CD4-positive, alpha-beta T cell (primary cell): ENCODE measurements at regions not wholly inside any gene's neighbourhood (a gene's known extent, or its start where the extent isn't known, plus 50 kb on each side); places are given as distances from the start of the nearest gene placed in this dataset.

Experiments used
- ATAC-seq: fragments of 200-7000 bp; cut with Tn5 transposase; one replicate; pipeline ENCODE4 v1.10.0; 2022; ENCODE audit warnings: mild to moderate bottlenecking; ENCODE audit not compliant: poor library complexity
- CTCF ChIA-PET: fragments of 350-600 bp; sonication (Branson Sonifier 250); formaldehyde crosslinking; loops from one replicate; lab custom pipeline; 2021; ENCODE audit warnings: antibody characterized with exemption, inconsistent platforms; lab: Charles Lee
- POLR2A ChIA-PET: fragments of 350-600 bp; sonication (Branson Sonifier 250); formaldehyde crosslinking; loops from one replicate; lab custom pipeline; 2021; ENCODE audit warnings: antibody characterized with exemption, inconsistent platforms; lab: Charles Lee
- DNase-seq, 14 experiments: peaks; one replicate each; pipeline ENCODE4 v3.0.0-alpha.2; 2013 to 2020; ENCODE audit warnings: mixed read lengths in 2 of 14
- H3K27ac ChIP-seq, 2 donors: one replicate each; pipeline versions ENCODE4 v1.5.1 to v1.7.0; 2013; ENCODE audit warnings: low read length in 2 of 2, low read depth in 1 of 2, mild to moderate bottlenecking in 1 of 2
- H3K27me3 ChIP-seq, 2 experiments: 1 replicate in 1 of 2; 2 replicates in 1 of 2; pipeline versions ENCODE4 v1.6.1 to v1.7.0; 2013; ENCODE audit warnings: low read length in 2 of 2, control low read depth in 1 of 2, mild to moderate bottlenecking in 1 of 2, moderate library complexity in 1 of 2; ENCODE audit not compliant: insufficient read depth in 2 of 2, control insufficient read depth in 1 of 2
- H3K36me3 ChIP-seq: one replicate; pipeline ENCODE4 v1.6.1; 2013; ENCODE audit warnings: low read length, control low read depth; ENCODE audit not compliant: insufficient read depth
- H3K4me1 ChIP-seq: one replicate; pipeline ENCODE4 v1.6.1; 2013; ENCODE audit warnings: low read length, control low read depth; ENCODE audit not compliant: insufficient read depth
- H3K4me3 ChIP-seq: one replicate; pipeline ENCODE4 v1.5.1; 2013; ENCODE audit warnings: mild to moderate bottlenecking, low read length, moderate library complexity
- H3K9me3 ChIP-seq, 2 experiments: 1 replicate in 1 of 2; 2 replicates in 1 of 2; pipeline versions ENCODE4 v1.6.1 to v1.7.0; 2013; ENCODE audit warnings: low read length in 2 of 2, mild to moderate bottlenecking in 2 of 2, control low read depth in 1 of 2, moderate library complexity in 1 of 2; ENCODE audit not compliant: control insufficient read depth in 1 of 2, insufficient read depth in 1 of 2
- H3K27ac Mint-ChIP-seq: one replicate; pipeline ENCODE4 v1.8.0; 2020; ENCODE audit warnings: mixed read lengths
- H3K27me3 Mint-ChIP-seq: one replicate; pipeline ENCODE4 v1.8.0; 2021; ENCODE audit warnings: mixed read lengths
- H3K36me3 Mint-ChIP-seq: one replicate; pipeline ENCODE4 v1.8.0; 2021; ENCODE audit warnings: low read depth, mixed read lengths
- H3K4me1 Mint-ChIP-seq: one replicate; pipeline ENCODE4 v1.8.0; 2021; ENCODE audit warnings: low read depth, mixed read lengths
- H3K4me3 Mint-ChIP-seq: one replicate; pipeline ENCODE4 v1.8.0; 2020; ENCODE audit warnings: mild to moderate bottlenecking, mixed read lengths
- H3K9me3 Mint-ChIP-seq: one replicate; pipeline ENCODE4 v1.8.0; 2020; ENCODE audit warnings: mixed read lengths
- CTCF ChIP-seq: fragments of 200-600 bp; IDR thresholded peaks from one replicate; pipeline ENCODE4 v1.8.0; 2022; ENCODE audit warnings: antibody characterized with exemption, mild to moderate bottlenecking
- intact Hi-C, 2 experiments: fragments of 100-400 bp; cut with DNase I in 1 of 2; cut with micrococcal nuclease in 1 of 2; formaldehyde crosslinking; loops; one replicate each; pipeline versions ENCODE4 v1.15.1 to v1.9.0; 2023 to 2025; cut with DNase I, micrococcal nuclease

GRCh38 chr6:28812778-28813569, 110.8 kb downstream of the TRIM27 start:
- intact Hi-C loops, result loop anchor here in 1 of 2 experiments (5.0 kb wide), 1 partner anchor 76 kb away; no protein-coding TSS in a partner anchor

GRCh38 chr6:28814032-28814976, 109.5 kb downstream of the TRIM27 start:
- Mint-ChIP-seq H3K4me1 (peaks cover 13% of the 10 kb centered on the region), H3K36me3 (peaks cover 7% of the 10 kb centered on the region), H3K4me3 (no peak overlapping the region), H3K9me3 (peaks cover 19% of the 10 kb centered on the region), H3K27me3 (peaks cover 99% of the 10 kb centered on the region), H3K27ac (no peak overlapping the region)
- H3K27ac ChIP-seq, result no peak overlapping the region
- no peak for TF ChIP-seq CTCF
- DNase-seq (no peak), ATAC-seq (no peak)
- no peak overlapping the region for H3K4me3 ChIP-seq
- H3K36me3 ChIP-seq, result no peaks in the 10 kb centered on the region
- POLR2A ChIA-PET, result no interaction called here
- intact Hi-C loops, result loop anchor here in 1 of 2 experiments (5.0 kb wide), 1 partner anchor 77 kb away; no protein-coding TSS in a partner anchor
- peaks cover 8% of the 10 kb centered on the region for H3K4me1 ChIP-seq
- CTCF ChIA-PET, result no interaction called here
- H3K9me3 ChIP-seq, result peaks cover 41 to 43% of the 10 kb centered on the region in 2 experiments
- peaks cover 89 to 99% of the 10 kb centered on the region in 2 experiments for H3K27me3 ChIP-seq

More at GRCh38 chr6:28812778-28813569, 110.8 kb downstream of the TRIM27 start:
- Histone ChIP-seq H3K4me1 (peaks cover 8% of the 10 kb centered on the region), H3K27ac (no peak overlapping the region), H3K9me3 (peaks cover 50% of the 10 kb centered on the region in 2 experiments), H3K27me3 (peaks cover 94 to 98% of the 10 kb centered on the region in 2 experiments), H3K4me3 (no peak overlapping the region), H3K36me3 (no peaks in the 10 kb centered on the region)
- ChIA-PET POLR2A (no interaction called here), CTCF (no interaction called here)
- ATAC-seq (no peak), DNase-seq (no peak)
- Mint-ChIP-seq H3K27me3 (peaks cover 99% of the 10 kb centered on the region), H3K4me3 (no peak overlapping the region), H3K9me3 (peaks cover 21% of the 10 kb centered on the region), H3K36me3 (peaks cover 8% of the 10 kb centered on the region), H3K4me1 (peaks cover 13% of the 10 kb centered on the region), H3K27ac (no peak overlapping the region)
- TF ChIP-seq CTCF, result no peak

- peaks cover 13% of the 10 kb centered on the region for H3K4me1 Mint-ChIP-seq
- no peak overlapping the region for H3K27ac ChIP-seq
- H3K27me3 ChIP-seq, result peaks cover 80 to 95% of the 10 kb centered on the region in 2 experiments
- ChIA-PET POLR2A (no interaction called here), CTCF (no interaction called here)
- no peak for TF ChIP-seq CTCF
- peaks cover 7% of the 10 kb centered on the region for H3K36me3 Mint-ChIP-seq
- H3K27me3 Mint-ChIP-seq, result peaks cover 97% of the 10 kb centered on the region
- DNase-seq, result no peak
- no peak for ATAC-seq
- H3K4me1 ChIP-seq, result peaks cover 8% of the 10 kb centered on the region
- no peaks in the 10 kb centered on the region for H3K36me3 ChIP-seq
- peaks cover 23 to 27% of the 10 kb centered on the region in 2 experiments for H3K9me3 ChIP-seq
- intact Hi-C loops, result loop anchor here in 1 of 2 experiments (5.0 kb wide), 1 partner anchor 34 kb away; no protein-coding TSS in a partner anchor
- no peak overlapping the region for H3K27ac Mint-ChIP-seq
- peaks cover 17% of the 10 kb centered on the region for H3K9me3 Mint-ChIP-seq
- no peak overlapping the region for H3K4me3 ChIP-seq
- H3K4me3 Mint-ChIP-seq, result no peak overlapping the region
Measured at GRCh38 chr6:28816339-28816908, 107.4 kb downstream of the TRIM27 start.
